ENCODE measurements at regions not wholly inside any gene's neighbourhood (a gene's known extent, or its start where the extent isn't known, plus 50 kb on each side); places are given as distances from the start of the nearest gene placed in this dataset.

DNA sequence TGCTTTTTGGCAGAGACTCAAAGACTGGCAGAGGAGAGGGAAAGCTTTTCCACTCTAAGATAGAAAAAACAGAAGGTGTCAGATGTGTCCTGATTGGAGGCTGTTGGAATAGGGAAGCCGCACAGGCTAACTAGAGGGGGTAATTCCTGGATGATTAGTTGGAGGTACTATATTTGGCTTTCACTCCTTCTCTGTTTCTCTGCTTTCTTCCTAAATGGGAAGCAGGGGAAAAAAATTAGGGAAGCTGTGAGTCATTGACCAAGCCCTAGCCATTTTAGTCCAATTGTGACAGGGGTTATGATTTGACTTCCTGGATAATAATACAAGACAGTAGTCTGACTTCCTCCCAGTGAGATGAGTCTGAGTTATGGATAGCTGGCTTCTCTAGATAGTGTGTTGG lies 475.2 kb upstream of the CELF2 start:
- TF ChIP-seq, protein P1, sequence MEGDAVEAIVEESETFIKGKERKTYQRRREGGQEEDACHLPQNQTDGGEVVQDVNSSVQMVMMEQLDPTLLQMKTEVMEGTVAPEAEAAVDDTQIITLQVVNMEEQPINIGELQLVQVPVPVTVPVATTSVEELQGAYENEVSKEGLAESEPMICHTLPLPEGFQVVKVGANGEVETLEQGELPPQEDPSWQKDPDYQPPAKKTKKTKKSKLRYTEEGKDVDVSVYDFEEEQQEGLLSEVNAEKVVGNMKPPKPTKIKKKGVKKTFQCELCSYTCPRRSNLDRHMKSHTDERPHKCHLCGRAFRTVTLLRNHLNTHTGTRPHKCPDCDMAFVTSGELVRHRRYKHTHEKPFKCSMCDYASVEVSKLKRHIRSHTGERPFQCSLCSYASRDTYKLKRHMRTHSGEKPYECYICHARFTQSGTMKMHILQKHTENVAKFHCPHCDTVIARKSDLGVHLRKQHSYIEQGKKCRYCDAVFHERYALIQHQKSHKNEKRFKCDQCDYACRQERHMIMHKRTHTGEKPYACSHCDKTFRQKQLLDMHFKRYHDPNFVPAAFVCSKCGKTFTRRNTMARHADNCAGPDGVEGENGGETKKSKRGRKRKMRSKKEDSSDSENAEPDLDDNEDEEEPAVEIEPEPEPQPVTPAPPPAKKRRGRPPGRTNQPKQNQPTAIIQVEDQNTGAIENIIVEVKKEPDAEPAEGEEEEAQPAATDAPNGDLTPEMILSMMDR (IDR thresholded peaks at IDR 0.05 in 2 of 3, conservative IDR thresholded peaks at IDR 0.05 in 1 of 3; ENCODE audit: borderline replicate concordance in 1 of 3, insufficient read depth in 1 of 3, low read depth in 2 of 3, low read length in 2 of 3), result no peak
- TF ChIP-seq, protein P2, sequence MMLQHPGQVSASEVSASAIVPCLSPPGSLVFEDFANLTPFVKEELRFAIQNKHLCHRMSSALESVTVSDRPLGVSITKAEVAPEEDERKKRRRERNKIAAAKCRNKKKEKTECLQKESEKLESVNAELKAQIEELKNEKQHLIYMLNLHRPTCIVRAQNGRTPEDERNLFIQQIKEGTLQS (IDR thresholded peaks at IDR 0.05), result no peak
- TF ChIP-seq ZFX (IDR thresholded peaks at IDR 0.05), result no peak
- no peak for TF ChIP-seq EZH2 (IDR thresholded peaks at IDR 0.05)

Measured in HCT116 (cell line).